ENCODE measurements at regions not wholly inside any gene's neighbourhood (a gene's known extent, or its start where the extent isn't known, plus 50 kb on each side); places are given as distances from the start of the nearest gene placed in this dataset.
"Not testable (repeated sequence)": the region's sequence is repeated elsewhere in the genome, so short reads cannot be mapped to it uniquely, and the experiment has no call there.

DNA sequence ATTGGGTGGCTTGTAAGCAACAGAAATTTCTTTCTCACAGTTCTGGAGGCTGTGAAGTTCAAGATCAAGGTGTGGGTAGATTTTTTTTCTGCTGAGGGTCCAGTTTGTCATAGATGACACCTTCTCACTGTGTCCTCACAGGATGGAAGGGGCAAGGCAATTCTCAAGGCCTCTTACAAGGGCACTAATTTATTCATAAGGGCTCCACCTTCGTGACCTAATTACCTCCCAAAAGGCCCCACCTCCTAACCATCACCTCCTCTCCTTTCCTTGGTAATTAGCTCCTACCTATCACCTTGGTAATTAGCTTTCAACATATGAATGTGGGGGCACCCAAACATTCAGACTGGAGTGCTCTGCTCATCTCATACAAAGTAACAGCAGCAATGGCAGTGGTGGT, 92.3 kb upstream of the CD44 start:
- no peak for DNase-seq (ENCODE audit: low read depth in 1 of 2, low spot score in 1 of 2)

DNA sequence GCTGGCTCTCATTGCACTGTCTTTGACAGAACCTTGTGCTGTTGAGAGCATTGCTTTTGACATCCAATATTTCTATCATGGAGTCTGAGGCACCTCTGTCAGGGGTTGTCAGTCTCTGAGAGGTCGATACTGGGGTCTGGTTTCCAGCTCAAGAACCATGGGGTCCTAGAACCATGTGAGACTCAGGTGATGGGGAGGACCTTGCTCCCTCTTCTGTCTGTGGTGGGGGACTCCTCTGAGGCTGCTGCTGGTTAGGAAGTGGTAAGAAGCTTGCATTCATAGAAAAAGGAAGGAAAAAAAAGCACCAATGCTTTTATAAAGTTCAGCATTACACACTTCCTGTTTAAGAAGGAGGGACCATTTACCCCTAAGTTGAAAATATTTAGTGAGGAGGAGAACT, 91.8 kb upstream of the CD44 start:
- DNase-seq (ENCODE audit: low read depth in 1 of 2, low spot score in 1 of 2): peak in 1 of 2 donors; percentile 32

DNA sequence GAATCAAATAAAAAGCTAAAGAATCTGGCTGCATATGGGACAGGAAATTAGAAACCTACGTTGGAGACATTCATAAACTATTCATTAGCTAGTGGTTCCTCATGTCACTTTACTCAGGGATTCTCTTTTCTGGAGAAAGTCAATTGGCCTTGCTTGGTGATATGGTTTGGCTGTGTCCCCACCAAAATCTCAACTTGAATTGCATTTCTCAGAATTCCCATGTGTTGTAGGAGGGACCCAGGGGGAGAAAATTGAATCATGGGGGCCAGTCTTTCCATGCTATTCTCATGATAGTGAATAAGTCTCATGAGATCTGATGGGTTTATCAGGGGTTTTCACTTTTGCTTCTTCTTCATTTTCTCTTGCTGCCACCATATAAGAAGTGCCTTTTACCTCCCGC, 91.2 kb upstream of the CD44 start:
- DNase-seq (ENCODE audit: low read depth in 1 of 2, low spot score in 1 of 2): no peak

DNA sequence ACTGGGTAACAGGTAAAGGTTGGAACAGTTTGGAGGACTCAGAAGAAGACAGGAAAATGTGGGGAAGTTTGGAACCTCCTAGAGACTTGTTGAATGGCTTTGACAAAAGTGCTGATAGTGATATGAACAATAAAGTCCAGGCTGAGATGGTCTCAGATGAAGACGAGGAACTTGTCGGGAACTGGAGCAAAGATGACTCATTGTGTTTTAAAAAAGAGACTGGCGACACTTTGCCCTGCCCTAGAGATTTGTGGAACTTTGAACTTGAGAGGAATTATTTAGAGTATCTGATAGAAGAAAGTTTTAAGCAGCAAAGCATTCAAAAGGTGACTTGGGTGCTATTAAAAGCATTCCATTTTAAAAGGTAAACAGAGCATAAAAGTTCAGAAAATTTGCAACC, 90.6 kb upstream of the CD44 start:
- not testable (repeated sequence) for DNase-seq (ENCODE audit: low read depth in 1 of 2, low spot score in 1 of 2)

DNA sequence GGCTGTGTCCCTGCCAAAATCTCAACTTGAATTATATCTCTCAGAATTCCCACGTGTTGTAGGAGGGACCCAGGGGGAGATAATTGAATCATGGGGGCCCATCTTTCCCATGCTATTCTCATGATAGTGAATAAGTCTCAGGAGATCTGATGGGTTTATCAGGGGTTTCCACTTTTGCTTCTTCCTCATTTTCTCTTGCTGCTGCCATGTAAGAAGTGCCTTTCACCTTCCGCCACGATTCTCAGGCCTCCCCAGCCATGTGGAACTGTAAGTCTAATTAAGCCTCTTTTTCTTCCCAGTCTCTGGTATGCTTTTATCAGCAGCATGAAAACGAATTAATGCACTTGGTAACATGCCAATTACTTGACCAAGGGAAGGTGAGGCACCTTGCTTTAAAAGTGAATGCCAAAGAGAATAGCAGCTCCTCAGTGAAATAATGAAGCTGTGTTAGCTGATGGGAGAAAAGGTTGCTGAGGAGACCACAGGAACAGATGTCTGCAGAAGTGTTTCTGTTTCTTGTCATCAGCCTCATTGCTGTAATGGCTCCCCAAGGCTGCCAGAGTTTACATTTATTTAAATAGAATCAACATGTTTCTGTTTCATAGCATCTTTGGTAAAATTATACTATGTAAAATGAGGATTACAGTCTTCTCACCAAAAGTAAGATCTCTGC, 89.0 kb upstream of the CD44 start:
- no peak for DNase-seq (ENCODE audit: low read depth in 1 of 2, low spot score in 1 of 2)

DNA sequence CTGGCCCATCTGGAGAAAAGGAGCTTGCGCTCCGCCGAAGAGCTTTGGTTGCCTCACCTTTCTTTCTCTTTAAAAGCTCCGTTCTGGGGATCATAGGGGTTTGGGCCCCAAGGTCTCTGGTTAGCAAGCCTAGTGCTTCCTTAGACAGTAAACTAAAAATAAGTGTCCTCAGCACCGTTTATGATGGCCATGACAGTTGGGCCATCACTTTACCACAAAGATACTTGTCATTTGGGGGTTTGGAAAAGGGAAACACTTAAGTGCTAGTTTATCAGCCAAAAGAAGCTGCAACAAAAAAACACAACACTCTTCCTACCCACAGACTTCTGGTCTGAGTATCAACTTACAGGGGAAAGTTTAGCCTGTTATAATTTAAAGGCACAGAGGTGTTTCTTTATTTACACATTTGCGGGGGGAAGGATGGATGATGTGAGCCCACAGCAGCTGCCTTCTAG, 88.4 kb upstream of the CD44 start:
- DNase-seq (ENCODE audit: low read depth in 1 of 2, low spot score in 1 of 2): no peak

DNA sequence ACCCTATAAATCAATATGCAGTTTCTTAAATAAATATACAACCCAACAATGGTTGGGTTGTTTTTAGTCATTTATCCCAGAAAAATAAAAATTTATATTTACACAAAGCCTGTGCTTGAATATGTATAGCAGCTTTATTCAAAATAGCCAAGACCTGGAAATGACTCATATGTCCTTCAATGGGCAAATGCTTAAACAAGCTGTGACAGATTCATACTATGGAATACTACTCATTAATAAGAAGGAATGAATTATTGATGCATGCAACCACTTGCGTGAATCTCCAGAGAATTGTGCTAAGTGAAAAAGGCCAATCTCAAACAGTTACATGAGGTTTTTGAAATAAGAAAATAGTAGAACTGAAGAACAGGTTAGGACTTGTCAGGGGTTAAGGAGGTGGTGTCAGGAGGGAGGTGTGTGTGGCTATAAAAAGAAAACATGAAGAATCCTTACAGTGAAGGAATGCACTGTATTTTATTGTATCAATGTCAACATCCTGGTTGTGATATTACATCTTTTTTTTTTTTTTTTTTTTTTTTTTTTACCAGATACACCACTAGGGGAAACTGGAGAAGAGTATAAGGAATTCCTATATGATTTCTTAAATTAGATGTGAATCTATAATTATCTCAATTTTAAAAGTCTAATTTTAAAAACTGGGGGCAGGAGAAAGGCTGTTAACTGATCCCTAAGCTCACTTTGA, 82.4 kb upstream of the CD44 start:
- DNase-seq (ENCODE audit: low read depth in 1 of 2, low spot score in 1 of 2): no peak

DNA sequence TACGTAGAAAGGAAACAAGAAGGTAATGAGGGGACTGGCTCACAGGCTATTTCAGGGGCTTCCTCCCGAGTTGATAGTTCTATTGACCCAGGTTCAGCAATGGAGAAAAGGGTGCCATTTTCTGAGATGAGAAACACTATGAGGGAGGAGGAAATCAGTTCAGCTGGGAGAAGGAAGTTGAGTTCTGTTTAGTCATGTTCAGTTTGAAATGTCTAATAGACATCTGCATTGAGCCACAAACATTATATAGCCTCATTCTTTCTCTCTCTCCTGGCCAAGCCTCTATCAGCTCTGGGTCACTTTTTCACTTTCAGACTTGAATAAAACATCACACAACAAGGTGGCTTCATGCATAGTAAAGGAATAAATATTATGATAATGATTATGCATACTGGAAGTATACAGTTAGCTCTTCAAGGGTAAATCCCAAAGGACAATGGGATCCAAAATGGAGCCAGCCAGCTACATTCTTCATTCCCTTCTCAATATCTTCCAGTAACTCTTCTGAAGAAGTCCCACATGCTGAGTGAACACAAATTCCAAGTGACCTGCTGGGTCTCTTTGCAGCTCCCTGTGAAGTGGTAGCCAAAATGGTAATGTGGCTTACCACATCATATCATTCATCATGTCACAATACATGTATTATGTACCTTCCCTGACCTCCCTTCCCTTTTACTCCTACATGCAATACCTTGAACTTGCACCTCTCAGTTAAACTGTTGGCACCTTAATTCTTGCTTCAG, 80.9 kb upstream of the CD44 start:
- no peak for DNase-seq (ENCODE audit: low read depth in 1 of 2, low spot score in 1 of 2)

DNA sequence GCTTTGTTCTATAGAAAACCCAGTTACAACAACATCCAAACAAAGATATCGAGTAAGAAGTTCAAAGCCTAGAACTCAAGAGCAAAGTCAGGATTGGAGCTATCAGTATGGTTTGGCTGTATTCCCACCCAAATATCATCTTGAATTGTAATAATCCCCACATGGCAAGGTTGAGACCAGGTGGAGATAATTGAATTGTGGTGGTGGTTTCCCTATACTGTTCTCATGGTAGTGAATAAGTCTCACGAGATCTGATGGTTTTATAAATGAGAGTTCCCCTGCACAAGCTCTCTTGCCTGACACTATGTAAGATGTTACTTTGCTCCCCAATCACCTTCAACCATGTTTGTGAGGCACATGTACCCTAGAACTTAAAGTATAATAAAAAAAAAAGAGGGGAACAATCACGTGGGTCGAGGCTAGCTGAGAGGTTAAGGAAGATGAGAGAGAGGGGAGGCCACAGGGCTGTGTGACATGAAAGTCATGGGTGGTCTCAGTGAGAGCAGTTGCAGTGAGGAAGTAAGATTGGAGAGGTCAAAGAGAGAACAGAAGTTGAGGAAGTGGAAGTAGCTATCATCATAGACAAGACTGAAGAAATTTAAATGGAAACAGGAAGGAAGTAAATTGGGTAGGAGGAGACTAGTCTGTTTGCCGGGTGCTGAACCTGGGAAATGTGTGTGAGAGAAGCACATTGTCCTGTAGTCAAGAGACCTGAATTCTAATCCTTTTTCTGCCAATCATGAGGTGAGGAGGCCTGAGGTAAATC, 80.1 kb upstream of the CD44 start:
- no peak for DNase-seq (ENCODE audit: low read depth in 1 of 2, low spot score in 1 of 2)

DNA sequence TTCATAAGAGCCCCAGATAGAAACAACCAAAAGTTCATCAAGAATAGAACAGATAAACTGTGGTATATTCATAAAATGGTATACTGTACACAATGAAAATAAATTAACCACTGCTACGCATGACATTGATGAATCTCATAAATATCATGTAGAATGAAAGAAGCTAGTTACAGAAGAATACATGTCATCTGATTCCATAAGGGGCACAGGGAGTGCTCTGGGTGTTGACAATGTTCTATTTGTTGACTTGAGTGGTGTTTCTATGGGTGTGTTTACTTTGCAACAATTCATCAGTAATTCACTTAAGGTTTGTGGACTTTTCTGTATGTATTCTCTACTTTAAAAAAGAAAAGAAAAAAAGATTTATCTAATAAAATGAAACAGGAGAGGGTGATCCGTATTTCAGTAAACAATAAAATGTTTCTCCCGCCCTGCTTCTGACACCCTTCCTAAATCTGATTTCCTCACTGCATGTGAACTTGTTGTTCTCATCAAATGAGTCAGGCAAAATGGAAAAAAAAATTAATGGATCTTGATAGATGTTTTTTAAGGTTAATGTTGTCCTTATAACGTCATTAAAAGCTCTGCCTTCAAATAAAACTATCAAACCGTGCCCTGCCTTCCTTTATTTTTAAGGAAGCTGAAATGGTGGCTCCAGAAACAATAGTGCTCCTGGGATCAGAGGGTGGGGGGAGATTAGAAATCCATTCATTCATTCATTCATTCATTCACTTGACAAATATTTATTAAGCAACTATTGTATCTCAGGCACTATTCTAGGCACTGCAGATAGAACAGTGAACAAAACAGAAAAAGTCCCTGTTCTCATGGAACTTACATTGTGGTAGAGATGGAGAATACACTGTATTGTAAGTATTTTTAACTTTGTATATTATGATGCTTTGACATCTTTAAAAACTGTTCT, 77.2 kb upstream of the CD44 start:
- no peak for DNase-seq (ENCODE audit: low read depth in 1 of 2, low spot score in 1 of 2)

DNA sequence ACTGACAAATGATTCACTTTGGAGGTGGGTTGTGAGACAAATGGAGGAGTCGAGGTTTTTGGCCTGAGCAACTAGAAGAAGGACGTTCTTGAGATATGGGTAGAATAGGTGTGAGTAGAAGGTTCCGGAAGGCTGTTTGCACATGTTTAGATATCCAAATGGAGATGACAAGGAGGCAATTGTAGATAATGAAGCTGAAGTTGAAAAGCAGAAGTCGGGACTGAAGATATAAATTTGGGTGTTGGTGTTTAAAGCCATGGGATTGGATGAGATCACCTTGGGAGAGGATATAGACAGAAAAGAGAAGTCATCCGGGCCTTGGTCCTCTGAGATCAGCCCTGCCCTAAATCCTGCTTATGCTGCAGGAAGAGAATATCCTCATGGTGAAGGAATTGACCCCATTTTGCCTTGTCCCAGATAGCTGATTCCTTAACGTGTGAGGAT, 75.5 kb upstream of the CD44 start:
- DNase-seq (ENCODE audit: low read depth in 1 of 2, low spot score in 1 of 2): no peak

DNA sequence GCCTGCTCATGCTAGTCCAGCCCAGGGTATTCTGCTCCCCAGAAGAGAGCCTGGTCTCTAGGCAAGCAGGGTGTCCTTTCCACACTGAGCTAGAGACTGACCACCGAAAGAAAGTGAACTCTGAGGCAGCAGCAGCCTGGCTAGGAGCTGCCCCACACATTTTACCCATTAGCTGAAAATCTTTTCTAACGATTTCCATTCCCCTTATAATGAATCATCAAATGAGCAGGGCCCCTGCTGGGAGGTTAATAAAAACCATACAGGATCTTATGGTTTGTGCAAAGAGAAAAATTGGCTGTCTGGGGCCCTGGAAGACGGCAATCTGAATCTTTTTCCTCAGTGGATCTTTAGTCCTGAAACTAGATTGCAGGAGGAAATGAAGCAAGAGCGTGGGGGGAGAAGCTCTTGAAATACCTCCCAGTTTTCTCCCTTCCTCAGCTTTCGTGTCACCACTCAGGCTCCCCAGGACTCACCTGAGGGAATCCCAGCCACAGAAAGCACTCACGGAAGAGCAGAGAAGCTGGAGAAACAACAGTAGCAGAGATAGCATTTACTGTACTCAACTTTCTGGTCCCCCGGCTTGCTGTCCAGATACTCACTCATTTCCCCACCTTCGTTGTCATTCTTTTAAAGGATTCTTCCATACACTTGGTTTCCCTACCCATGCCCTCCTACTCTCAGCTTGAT, 74.7 kb upstream of the CD44 start:
- no peak for DNase-seq (ENCODE audit: low read depth in 1 of 2, low spot score in 1 of 2)

DNA sequence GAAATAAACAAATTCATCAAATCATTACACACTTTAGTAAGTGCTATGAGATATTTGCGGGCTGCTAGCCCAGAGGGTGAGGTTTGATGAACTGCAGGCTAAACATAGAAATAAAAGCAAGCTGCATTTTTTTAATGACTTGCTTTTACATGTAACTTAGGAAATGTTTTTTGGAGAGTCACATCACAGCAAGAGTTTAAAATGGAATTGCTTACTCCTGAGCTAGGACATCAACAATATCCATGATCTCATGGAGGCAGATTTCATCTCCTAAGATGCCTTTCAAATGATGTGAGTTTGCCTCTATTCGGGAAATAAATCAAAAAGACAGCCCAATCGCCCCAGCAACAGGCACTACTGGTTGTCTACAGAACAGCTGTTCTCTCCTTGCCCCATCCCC, 73.4 kb upstream of the CD44 start:
- DNase-seq (ENCODE audit: low read depth in 1 of 2, low spot score in 1 of 2): no peak

DNA sequence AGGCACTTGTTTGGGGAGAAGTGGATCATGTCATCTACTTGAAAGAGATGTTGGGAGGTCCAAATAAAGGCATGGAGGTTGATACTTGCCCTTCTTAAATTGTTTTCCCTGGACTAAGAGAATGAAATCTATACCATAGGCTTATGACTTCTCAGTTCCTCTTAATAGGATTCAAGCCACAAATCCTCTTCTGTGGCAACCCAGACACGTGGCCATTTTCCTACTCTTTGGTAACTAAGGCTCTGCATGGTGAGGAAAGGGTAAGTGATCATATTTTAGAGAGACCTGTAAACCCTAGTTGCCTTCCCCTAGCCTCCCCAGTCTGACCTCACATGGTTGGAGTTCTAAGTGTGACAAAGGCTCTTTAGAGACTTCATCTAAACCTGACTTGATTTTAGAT, 72.9 kb upstream of the CD44 start:
- DNase-seq (ENCODE audit: low read depth in 1 of 2, low spot score in 1 of 2): no peak

DNA sequence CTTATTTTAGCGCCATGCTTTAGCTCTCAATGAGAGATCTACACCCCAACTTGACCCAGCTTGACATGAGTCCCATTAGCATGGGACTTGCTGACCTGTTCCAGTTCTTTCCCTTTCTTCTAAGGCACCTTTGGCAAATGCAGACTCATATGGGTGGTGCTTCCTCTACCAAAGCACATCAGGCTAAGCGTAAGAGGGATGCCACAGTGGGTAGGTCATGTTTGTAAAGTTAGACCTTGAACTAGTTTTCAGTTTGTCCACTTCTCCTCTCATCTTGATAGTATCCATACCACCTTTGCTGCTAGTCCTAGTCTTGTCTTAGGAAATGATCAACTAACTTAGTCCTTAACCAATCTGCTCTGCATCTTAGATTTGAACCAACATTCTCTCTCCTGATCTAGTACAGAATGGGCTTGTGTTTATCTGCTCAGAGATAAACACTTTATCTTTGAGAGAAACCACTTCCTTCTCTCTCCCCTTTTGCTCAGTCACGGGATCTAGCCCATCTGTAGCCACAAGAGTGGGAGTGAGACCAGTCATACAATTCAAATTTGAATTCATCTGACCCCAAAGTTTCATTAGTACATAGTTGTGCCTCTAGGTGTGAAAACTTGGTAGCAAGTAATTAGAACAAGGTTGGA, 72.1 kb upstream of the CD44 start:
- no peak for DNase-seq (ENCODE audit: low read depth in 1 of 2, low spot score in 1 of 2)

DNA sequence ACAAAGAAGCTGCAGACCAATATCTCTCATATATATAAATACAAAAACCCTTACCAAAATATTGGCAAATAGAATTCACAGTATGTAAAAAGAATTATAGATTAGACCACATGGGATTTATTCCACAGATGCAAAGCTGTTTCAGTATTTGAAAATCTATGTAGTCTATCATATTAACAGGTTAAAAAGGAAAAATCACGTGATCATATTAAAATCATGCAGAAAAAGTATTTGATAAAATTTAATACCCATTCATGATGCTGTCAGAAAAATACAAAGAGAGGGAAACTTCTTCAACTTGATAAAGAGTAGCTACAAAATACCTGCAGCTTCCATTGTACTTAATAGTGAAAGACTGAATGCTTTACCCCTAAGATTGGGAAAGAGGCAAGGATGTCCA, 67.2 kb upstream of the CD44 start:
- no peak for DNase-seq (ENCODE audit: low read depth in 1 of 2, low spot score in 1 of 2)

DNA sequence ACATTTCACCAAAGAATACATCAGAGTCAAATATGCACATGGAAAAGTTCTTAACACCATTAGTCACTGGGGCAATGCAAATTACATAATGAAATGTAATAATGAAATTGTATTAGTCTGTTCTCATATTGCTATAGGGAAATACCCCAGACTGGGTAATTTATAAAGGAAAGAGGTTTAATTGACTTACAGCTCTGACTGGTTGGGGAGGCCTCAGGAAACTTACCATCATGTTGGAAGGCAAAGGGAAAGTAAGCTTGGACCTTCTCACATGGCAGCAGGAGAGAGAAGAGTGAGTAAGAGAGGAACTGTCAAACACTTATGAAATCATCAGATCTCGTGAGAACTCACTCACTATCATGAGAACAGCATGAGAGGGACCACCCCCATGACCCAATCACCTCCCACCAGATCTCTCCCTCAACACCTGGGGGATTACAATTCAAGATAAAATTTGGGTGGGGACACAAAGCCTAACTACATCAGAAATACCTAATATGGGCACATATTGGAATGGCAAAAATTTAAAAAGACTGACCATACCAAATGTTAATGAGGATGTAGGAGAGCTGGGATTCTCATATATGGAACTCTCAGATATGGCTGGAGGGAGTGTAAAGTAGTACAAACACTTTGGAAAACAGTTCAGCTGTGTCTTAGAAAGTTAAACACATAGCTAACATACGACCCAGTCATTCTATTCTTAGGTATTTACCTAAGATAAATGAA, 65.1 kb upstream of the CD44 start:
- no peak for DNase-seq (ENCODE audit: low read depth in 1 of 2, low spot score in 1 of 2)

DNA sequence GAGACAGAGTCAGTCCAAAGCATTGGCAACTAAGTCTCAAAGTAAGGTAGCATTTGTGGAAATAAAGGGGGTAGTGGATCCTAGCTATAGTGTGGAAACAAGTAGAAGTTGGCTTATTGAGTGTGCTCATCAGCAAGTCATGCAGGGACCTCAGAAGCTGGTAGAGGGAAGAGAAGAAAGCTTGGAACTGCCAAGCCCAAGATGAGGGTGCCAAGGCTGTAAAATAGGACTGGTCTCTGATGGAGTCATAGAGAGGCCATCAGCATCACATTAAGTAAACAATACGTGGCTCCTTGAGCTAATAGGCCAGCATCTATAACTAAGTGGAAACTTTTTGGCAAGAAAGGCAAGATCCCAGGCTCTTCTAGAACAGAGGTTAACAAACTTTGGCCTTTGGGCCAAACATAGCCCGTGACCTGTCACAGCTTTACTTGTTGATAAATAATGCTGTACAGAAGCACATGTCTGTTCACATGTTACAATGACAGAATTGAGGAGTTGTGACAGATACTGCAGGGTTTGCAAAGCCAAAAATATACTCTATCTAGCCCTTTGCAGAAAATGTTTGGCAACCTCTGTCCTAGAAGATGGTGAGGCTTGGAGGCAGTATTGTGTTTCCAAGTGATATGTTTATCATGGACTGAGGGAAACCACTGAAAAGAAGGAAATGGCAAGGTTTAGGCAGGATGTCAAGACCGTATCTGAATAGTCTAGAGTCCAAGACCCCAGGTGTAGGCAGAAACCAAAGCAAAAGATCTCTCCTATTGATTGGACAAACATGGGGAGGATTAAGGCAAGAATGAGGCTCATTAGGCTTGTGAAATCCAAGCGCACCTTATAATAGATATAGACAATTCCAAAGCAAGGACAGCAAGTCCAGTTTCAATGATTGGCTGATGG, 62.5 kb upstream of the CD44 start:
- DNase-seq (ENCODE audit: low read depth in 1 of 2, low spot score in 1 of 2): no peak
